ENCODE measurements at regions not wholly inside any gene's neighbourhood (a gene's known extent, or its start where the extent isn't known, plus 50 kb on each side); places are given as distances from the start of the nearest gene placed in this dataset.

- DNase-seq (ENCODE audit: low read depth), result no peak
Observed at GRCh38 chr17:79314617-79315357, 240.2 kb downstream of the ENGASE start.

- no peak for DNase-seq (ENCODE audit: low read depth)
Observed at GRCh38 chr17:79311373-79311772, 236.7 kb downstream of the ENGASE start.

GRCh38 chr17:79306424-79307318 is 232.0 kb downstream of the ENGASE start:
- DNase-seq (ENCODE audit: low read depth), result no peak

GRCh38 chr17:79305768-79306423 is 231.3 kb downstream of the ENGASE start:
- no peak for DNase-seq (ENCODE audit: low read depth)

GRCh38 chr17:79305376-79305767 is 230.7 kb downstream of the ENGASE start:
- no peak for DNase-seq (ENCODE audit: low read depth)

GRCh38 chr17:79304884-79305283 is 230.3 kb downstream of the ENGASE start:
- DNase-seq (ENCODE audit: low read depth), result no peak

GRCh38 chr17:79303641-79304205 is 229.1 kb downstream of the ENGASE start:
- no peak for DNase-seq (ENCODE audit: low read depth)

GRCh38 chr17:79301469-79301868 is 226.8 kb downstream of the ENGASE start:
- no peak for DNase-seq (ENCODE audit: low read depth)

- no peak for DNase-seq (ENCODE audit: low read depth)
Observed at GRCh38 chr17:79299349-79299748, 224.7 kb downstream of the ENGASE start.

GRCh38 chr17:79298799-79299198 is 224.2 kb downstream of the ENGASE start:
- DNase-seq (ENCODE audit: low read depth), result no peak

GRCh38 chr17:79296243-79296642 is 221.6 kb downstream of the ENGASE start:
- no peak for DNase-seq (ENCODE audit: low read depth)

GRCh38 chr17:79295307-79295706 is 220.7 kb downstream of the ENGASE start:
- DNase-seq (ENCODE audit: low read depth), result no peak

- DNase-seq (ENCODE audit: low read depth), result peak; percentile 4
Observed at GRCh38 chr17:79294459-79295071, 219.9 kb downstream of the ENGASE start.

- no peak for DNase-seq (ENCODE audit: low read depth)
Observed at GRCh38 chr17:79292501-79292900, 217.9 kb downstream of the ENGASE start.

- no peak for DNase-seq (ENCODE audit: low read depth)
Observed at GRCh38 chr17:79291391-79291790, 216.8 kb downstream of the ENGASE start.

GRCh38 chr17:79290726-79291125 is 216.1 kb downstream of the ENGASE start:
- no peak for DNase-seq (ENCODE audit: low read depth)

- DNase-seq (ENCODE audit: low read depth), result no peak
Observed at GRCh38 chr17:79288950-79289349, 214.3 kb downstream of the ENGASE start.

GRCh38 chr17:79286440-79286839 is 211.8 kb downstream of the ENGASE start:
- no peak for DNase-seq (ENCODE audit: low read depth)

- no peak for DNase-seq (ENCODE audit: low read depth)
Observed at GRCh38 chr17:79285973-79286372, 211.3 kb downstream of the ENGASE start.

- DNase-seq (ENCODE audit: low read depth), result no peak
Observed at GRCh38 chr17:79282294-79282693, 207.7 kb downstream of the ENGASE start.

GRCh38 chr17:79281803-79282202 is 207.2 kb downstream of the ENGASE start:
- no peak for DNase-seq (ENCODE audit: low read depth)
